H9 (cell line): ENCODE measurements at regions not wholly inside any gene's neighbourhood (a gene's known extent, or its start where the extent isn't known, plus 50 kb on each side); places are given as distances from the start of the nearest gene placed in this dataset.

Experiments
- DNase-seq: peaks from one replicate; pipeline ENCODE4 v3.0.0-alpha.2; 2017
- H2AFZ ChIP-seq: one replicate; pipeline ENCODE4 v1.6.1; 2013; ENCODE audit warnings: mild to moderate bottlenecking, low read length, control low read depth, moderate library complexity
- H2AK5ac ChIP-seq: 2 replicates; pipeline ENCODE4 v1.6.1; 2013; ENCODE audit warnings: low read length, control low read depth, mixed read lengths; ENCODE audit not compliant: insufficient read length
- H2BK120ac ChIP-seq: one replicate; pipeline ENCODE4 v1.6.1; 2013; ENCODE audit warnings: low read depth, mild to moderate bottlenecking, low read length, control low read depth, inconsistent platforms; ENCODE audit not compliant: poor library complexity, severe bottlenecking
- H2BK12ac ChIP-seq: 2 replicates; pipeline ENCODE4 v1.6.1; 2013; ENCODE audit warnings: low read length, control low read depth, mixed read lengths, low read depth; ENCODE audit not compliant: insufficient read length
- H2BK15ac ChIP-seq: 2 replicates; pipeline ENCODE4 v1.6.1; 2013; ENCODE audit warnings: low read depth, low read length, control low read depth
- H2BK20ac ChIP-seq: one replicate; pipeline ENCODE4 v1.6.1; 2013; ENCODE audit warnings: low read depth, mild to moderate bottlenecking, low read length, control low read depth, inconsistent platforms; ENCODE audit not compliant: poor library complexity, severe bottlenecking
- H2BK5ac ChIP-seq: 2 replicates; pipeline ENCODE4 v1.6.1; 2013; ENCODE audit warnings: low read length, control low read depth, mixed read lengths; ENCODE audit not compliant: insufficient read length
- H3K14ac ChIP-seq: 2 replicates; pipeline ENCODE4 v1.6.1; 2013; ENCODE audit warnings: low read length, control low read depth; ENCODE audit not compliant: insufficient read depth
- H3K18ac ChIP-seq: 2 replicates; pipeline ENCODE4 v1.6.1; 2013; ENCODE audit warnings: low read depth, mild to moderate bottlenecking, mixed read lengths, low read length, control low read depth; ENCODE audit not compliant: insufficient read length
- H3K23ac ChIP-seq: 2 replicates; pipeline ENCODE4 v1.6.1; 2013; ENCODE audit warnings: low read length, control low read depth, mixed read lengths, low read depth; ENCODE audit not compliant: insufficient read length
- H3K23me2 ChIP-seq: 2 replicates; pipeline ENCODE4 v1.6.1; 2013; ENCODE audit warnings: low read depth, mild to moderate bottlenecking, mixed read lengths, low read length, control low read depth; ENCODE audit not compliant: insufficient read length, poor library complexity, severe bottlenecking
- H3K27ac ChIP-seq: 2 replicates; pipeline ENCODE4 v1.5.1; 2013; ENCODE audit warnings: low read length, control low read depth, mixed read lengths, low read depth; ENCODE audit not compliant: insufficient read length
- H3K27me3 ChIP-seq: 2 replicates; pipeline ENCODE4 v1.6.1; 2013; ENCODE audit warnings: low read length, control low read depth, inconsistent platforms; ENCODE audit not compliant: insufficient read depth
- H3K4ac ChIP-seq: 2 replicates; pipeline ENCODE4 v1.6.1; 2013; ENCODE audit warnings: low read depth, mild to moderate bottlenecking, control low read depth, inconsistent platforms, low read length, moderate library complexity
- H3K4me1 ChIP-seq: 2 replicates; pipeline ENCODE4 v1.6.1; 2013; ENCODE audit warnings: low read length, control low read depth, inconsistent platforms; ENCODE audit not compliant: insufficient read depth
- H3K4me2 ChIP-seq: 2 replicates; pipeline ENCODE4 v1.6.1; 2013; ENCODE audit warnings: low read length, control low read depth, mixed read lengths; ENCODE audit not compliant: insufficient read length, insufficient read depth
- H3K56ac ChIP-seq: 2 replicates; pipeline ENCODE4 v1.6.1; 2013; ENCODE audit warnings: low read depth, mild to moderate bottlenecking, mixed read lengths, low read length, control low read depth; ENCODE audit not compliant: insufficient read length
- H3K79me1 ChIP-seq: 2 replicates; pipeline ENCODE4 v1.6.1; 2013; ENCODE audit warnings: low read depth, mild to moderate bottlenecking, moderate library complexity, low read length, control low read depth, inconsistent platforms; ENCODE audit not compliant: insufficient read depth, poor library complexity, severe bottlenecking
- H3K79me2 ChIP-seq: 2 replicates; pipeline ENCODE4 v1.6.1; 2013; ENCODE audit warnings: low read length, control low read depth, inconsistent platforms; ENCODE audit not compliant: insufficient read depth
- H3K9ac ChIP-seq: 2 replicates; pipeline ENCODE4 v1.6.1; 2013; ENCODE audit warnings: low read length, control low read depth, mixed read lengths; ENCODE audit not compliant: insufficient read length; ENCODE audit errors: extremely low read depth
- H3K9me3 ChIP-seq: one replicate; pipeline ENCODE4 v1.6.1; 2013; ENCODE audit warnings: low read depth, low read length, inconsistent platforms; ENCODE audit not compliant: control insufficient read depth
- H3T11ph ChIP-seq: one replicate; pipeline ENCODE4 v1.6.1; 2013; ENCODE audit warnings: mild to moderate bottlenecking, low read length, control low read depth, inconsistent platforms
- H4K20me1 ChIP-seq: one replicate; pipeline ENCODE4 v1.6.1; 2013; ENCODE audit not compliant: control insufficient read depth, insufficient read length, insufficient read depth
- H4K5ac ChIP-seq: 2 replicates; pipeline ENCODE4 v1.6.1; 2013; ENCODE audit warnings: low read depth, mild to moderate bottlenecking, mixed read lengths, low read length, control low read depth; ENCODE audit not compliant: insufficient read length
- H4K8ac ChIP-seq: replicated peaks from 2 replicates; pipeline ENCODE4 v1.6.1; 2013; ENCODE audit warnings: low read length, control low read depth, mixed read lengths, low read depth; ENCODE audit not compliant: insufficient read length
- H4K91ac ChIP-seq: 2 replicates; pipeline ENCODE4 v1.6.1; 2013; ENCODE audit warnings: low read depth, mild to moderate bottlenecking, moderate library complexity, mixed read lengths, low read length, control low read depth; ENCODE audit not compliant: insufficient read length
- H3K27ac Mint-ChIP-seq, 3 experiments: 2 replicates in 2 of 3; 3 replicates in 1 of 3; pipeline ENCODE4 v1.8.0; 2020 to 2021; ENCODE audit warnings: mixed read lengths in 3 of 3, mild to moderate bottlenecking in 1 of 3, moderate library complexity in 1 of 3
- H3K27me3 Mint-ChIP-seq: 2 replicates; pipeline ENCODE4 v1.8.0; 2021; ENCODE audit warnings: low read depth, mild to moderate bottlenecking, moderate library complexity, mixed read lengths
- H3K36me3 Mint-ChIP-seq, 3 experiments: 2 replicates in 2 of 3; 3 replicates in 1 of 3; pipeline ENCODE4 v1.8.0; 2020 to 2021; ENCODE audit warnings: low read depth in 3 of 3, mixed read lengths in 3 of 3; ENCODE audit not compliant: insufficient read depth in 1 of 3
- H3K4me1 Mint-ChIP-seq, 2 experiments: 2 replicates each; pipeline ENCODE4 v1.8.0; 2020; ENCODE audit warnings: mixed read lengths in 2 of 2
- H3K4me3 Mint-ChIP-seq, 2 experiments: 2 replicates in 1 of 2; 3 replicates in 1 of 2; pipeline ENCODE4 v1.8.0; 2020 to 2021; ENCODE audit warnings: mild to moderate bottlenecking in 2 of 2, mixed read lengths in 2 of 2, moderate library complexity in 1 of 2
- H3K9me3 Mint-ChIP-seq, 2 experiments: 2 replicates in 1 of 2; 3 replicates in 1 of 2; pipeline ENCODE4 v1.8.0; 2020; ENCODE audit warnings: mild to moderate bottlenecking in 2 of 2, mixed read lengths in 2 of 2, moderate library complexity in 1 of 2
- CTCF ChIP-seq: fragments of 200-600 bp; sonication (generic); conservative IDR thresholded peaks from 3 replicates; pipeline ENCODE4 v1.8.0; 2021; ENCODE audit warnings: antibody characterized with exemption, mild to moderate bottlenecking
- WGBS: extraction: QIAGEN DNeasy Blood & Tissue Kit; methylation state at CpG from one replicate; pipeline ENCODE4 v1.1.7; 2013; ENCODE audit warnings: missing lambda C conversion rate, low lambda C conversion rate, mixed read lengths; ENCODE audit not compliant: insufficient read length; ENCODE audit errors: extremely low coverage; 5-methylcytosine and 5-hydroxymethylcytosine counted together

GRCh38 chr11:43547889-43548381 lies 132.6 kb upstream of the HSD17B12 start:
- peak overlapping the region; percentile 32 to 61; a peak in 3 of 5 replicates for H3K4me3 Mint-ChIP-seq
- Histone ChIP-seq H2BK5ac (no peak overlapping the region), H3K79me2 (no peaks in the 10 kb centered on the region; the same call in 1 of the 2 replicates), H4K5ac (no peak overlapping the region), H2AK5ac (no peak overlapping the region), H3K4me2 (no peak overlapping the region), H3K23me2 (no peaks in the 10 kb centered on the region), H2BK120ac (no peak overlapping the region), H3K23ac (no peak overlapping the region), H3K4me1 (peaks cover 3% of the 10 kb centered on the region; the same call in 1 of the 2 replicates), H3K79me1 (no peaks in the 10 kb centered on the region), H3K18ac (peak overlapping the region; percentile 79), H4K91ac (no peak overlapping the region), H2BK20ac (no peak overlapping the region), H3T11ph (no peak overlapping the region), H2AFZ (no peak overlapping the region), H4K8ac (no peak overlapping the region), H3K14ac (peak overlapping the region; percentile 16; the same call in 1 of the 2 replicates), H2BK12ac (no peak overlapping the region), H4K20me1 (no peaks in the 10 kb centered on the region), H3K27me3 (peaks cover 13% of the 10 kb centered on the region), H3K4ac (no peak overlapping the region; the same call in 1 of the 2 replicates), H3K56ac (no peak overlapping the region), H3K9me3 (no peaks in the 10 kb centered on the region), H3K27ac (no peak overlapping the region), H2BK15ac (no peak overlapping the region; the same call in 1 of the 2 replicates), H3K9ac (no peak overlapping the region)
- H3K36me3 Mint-ChIP-seq: peaks cover 0 to 5% (median 2%) of the 10 kb centered on the region in 3 experiments; a peak in 3 of 7 replicates
- WGBS: no CpG with 5 or more reads among the region's 51 CpGs
- peaks cover 14 to 18% of the 10 kb centered on the region in 2 experiments for H3K4me1 Mint-ChIP-seq
- no peak for TF ChIP-seq CTCF
- H3K9me3 Mint-ChIP-seq: peaks cover 2 to 4% of the 10 kb centered on the region in 2 experiments; a peak in 3 of 5 replicates
- peak; percentile 52 for DNase-seq
- H3K27ac Mint-ChIP-seq: no peak overlapping the region
- H3K27me3 Mint-ChIP-seq: peaks cover 76% of the 10 kb centered on the region
